ENCODE measurements at regions not wholly inside any gene's neighbourhood (a gene's known extent, or its start where the extent isn't known, plus 50 kb on each side); places are given as distances from the start of the nearest gene placed in this dataset.
"Not testable (repeated sequence)": the region's sequence is repeated elsewhere in the genome, so short reads cannot be mapped to it uniquely, and the experiment has no call there.

DNA sequence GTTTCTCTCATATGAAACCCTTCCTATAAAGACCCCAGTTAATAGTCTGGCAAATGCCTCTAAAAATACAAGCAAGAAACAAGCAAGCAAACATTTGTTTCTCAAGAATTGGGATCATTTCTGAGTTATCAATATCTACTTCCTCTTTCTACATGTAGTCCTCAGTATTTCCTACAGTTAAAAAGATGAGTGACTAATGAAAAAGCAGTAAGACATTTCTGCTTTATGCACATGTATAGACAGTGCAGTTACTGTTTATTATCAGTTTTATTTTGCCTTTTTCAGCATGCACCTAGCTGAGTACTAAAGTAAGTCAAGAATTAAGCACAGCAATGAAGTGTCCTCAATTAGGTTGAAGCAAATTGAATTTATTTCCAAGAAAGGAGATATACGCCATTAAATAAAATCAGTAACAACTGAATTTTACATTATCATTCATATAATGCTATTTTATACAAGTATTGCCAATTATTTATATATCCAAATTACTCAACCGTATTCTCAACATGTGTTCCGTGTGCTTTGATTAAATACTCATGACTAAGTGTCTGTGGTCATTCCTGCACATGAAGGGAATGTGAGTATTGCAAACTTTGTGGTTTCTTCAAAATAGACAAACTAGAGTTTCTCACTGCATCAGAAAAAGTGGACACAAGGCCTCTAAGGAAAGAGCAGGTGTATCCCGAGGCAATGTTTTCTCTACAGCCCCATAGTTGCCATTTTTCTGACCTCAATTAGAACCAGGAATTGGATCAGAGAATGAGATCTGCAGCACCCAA is 159.3 kb upstream of the MARCKS start:
- no peak for DNase-seq

DNA sequence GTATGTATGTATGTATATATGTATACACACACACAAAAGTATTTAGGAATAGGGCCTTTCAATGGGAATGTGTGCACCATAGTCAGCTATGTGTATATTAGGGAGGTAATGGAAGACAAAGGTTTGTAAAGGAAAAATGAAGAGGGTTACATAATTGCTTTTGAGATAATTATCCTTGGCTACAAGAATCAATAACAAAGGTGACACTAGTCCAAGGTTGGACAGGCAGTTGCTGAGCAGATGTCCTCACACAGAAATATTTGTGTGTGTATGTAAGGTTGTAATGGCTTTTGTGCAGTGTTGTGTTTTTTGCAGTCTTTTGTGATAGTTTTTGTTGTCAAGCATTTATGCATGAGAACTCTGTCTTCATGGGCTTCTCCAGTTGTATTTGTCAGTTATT is 157.9 kb upstream of the MARCKS start:
- DNase-seq = no peak

DNA sequence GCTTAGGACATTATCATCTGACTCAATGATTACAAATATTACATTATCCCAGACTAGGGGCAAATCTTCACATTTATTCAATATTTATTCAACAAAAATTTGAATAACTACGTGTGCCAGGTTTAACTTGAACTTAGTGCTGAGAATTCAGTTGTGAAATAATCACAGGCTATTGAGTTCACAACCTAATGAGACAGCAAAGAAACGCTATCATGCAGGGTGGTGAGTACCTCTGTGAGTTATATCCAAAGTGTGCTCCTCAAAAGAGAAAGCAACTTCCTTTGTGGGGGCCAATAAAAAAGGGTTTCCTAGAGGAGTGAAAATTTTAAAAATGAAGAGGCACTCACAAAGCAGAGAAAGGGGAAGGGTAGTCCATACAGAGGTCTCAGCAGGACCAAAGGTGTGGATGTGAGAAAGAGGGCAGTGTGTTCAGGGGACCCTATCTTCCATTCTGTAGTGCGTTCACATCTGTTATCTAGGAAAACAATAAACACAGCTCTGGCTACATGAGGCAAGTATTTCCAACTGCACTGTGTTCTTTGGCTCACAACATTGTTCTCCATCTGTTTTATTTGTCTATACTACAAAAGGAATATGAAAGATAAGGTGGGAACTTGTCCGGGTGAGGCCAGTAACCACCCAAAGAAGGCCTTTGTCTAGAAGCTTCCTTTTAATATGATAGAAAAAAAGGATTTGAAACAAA is 155.4 kb upstream of the MARCKS start:
- DNase-seq = no peak

- no peak for DNase-seq
Measured at GRCh38 chr6:113707194-113707593, 150.0 kb upstream of the MARCKS start.

- DNase-seq = no peak
Measured at GRCh38 chr6:113709936-113710509, 147.1 kb upstream of the MARCKS start.

GRCh38 chr6:113713665-113714064 is 143.5 kb upstream of the MARCKS start:
- no peak for DNase-seq

DNA sequence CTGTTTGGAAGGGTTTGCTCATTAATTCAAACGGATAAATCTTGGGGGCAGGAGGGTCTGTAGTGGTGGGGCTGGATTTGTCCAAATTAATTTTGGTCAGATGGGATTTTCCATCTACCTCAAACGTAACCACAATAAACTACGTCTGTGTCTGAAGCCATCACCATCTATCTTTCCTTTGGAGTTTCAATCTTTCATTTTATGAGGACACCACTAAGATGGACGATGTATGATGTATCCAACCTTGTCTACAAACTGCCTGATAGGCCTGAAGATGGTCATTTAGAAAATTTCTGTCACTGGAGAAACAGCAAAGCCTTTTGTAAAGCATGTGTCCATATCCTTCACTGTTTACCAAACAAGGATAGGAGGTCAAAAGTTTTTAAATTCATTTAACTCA is 138.6 kb upstream of the MARCKS start:
- DNase-seq = no peak

- no peak for DNase-seq
Measured at GRCh38 chr6:113719064-113719463, 138.1 kb upstream of the MARCKS start.

DNA sequence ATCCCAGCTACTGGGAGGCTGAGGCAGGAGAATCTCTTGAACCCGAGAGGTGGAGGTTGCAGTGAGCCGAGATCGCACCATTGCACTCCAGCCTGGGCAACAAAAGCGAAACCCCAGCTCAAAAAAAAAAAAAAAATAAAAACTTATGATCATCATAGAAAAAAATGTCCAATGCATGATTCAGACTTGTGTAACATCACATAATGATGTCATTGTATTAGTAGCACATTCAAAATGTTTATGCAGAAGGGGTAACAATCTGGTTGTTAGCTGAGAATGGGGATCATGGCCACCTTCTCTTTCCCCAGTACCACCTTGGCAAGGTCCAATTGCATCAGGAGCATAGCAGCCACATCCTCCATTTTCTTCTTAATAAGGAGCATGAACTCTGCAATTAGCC is 137.6 kb upstream of the MARCKS start:
- DNase-seq = no peak

- no peak for DNase-seq
Measured at GRCh38 chr6:113723182-113723581, 134.0 kb upstream of the MARCKS start.

DNA sequence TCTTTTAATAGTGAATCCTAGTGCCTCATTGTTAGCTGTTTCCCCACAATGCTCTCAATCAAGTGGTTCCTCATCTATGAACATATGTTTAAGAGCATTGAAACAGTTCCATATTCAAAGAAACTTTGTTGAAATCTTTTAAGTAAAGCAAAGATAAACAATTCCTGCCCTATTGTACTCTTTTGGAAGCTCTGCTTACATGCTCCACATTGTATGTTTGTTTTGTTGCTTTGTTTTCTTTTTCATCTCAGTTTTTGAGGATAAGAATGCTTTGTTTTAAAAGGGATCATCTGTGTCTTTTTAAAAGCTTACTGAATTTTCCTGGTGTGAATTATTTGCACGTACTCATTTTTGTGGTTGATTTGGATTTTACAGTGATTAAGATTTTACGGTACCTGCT is 132.2 kb upstream of the MARCKS start:
- not testable (repeated sequence) for DNase-seq

GRCh38 chr6:113731541-113731940 is 125.6 kb upstream of the MARCKS start:
- DNase-seq = peak in 1 of 2 experiments; percentile 10

- peak; percentile 94 to 98 for DNase-seq
Measured at GRCh38 chr6:113732384-113732966, 124.7 kb upstream of the MARCKS start.

DNA sequence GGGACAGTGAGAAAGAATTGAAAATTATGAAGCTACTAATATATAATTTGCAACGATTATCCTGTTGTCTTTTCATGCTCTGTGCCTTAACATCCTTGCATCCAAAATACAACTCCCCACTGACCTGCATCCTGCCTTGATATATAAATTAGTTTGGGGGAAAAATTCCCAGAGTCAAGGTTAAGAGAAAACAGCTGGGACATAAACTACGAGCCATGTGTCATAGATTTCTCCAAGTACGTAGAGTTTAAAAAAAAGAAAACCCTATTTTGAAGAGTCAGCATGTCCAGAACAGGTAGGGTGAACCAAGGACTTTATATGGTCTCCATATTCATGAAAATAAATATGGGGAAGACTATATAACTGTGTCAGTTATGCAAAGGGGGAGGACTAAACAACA is 123.8 kb upstream of the MARCKS start:
- peak in 1 of 2 experiments; percentile 22 for DNase-seq

DNA sequence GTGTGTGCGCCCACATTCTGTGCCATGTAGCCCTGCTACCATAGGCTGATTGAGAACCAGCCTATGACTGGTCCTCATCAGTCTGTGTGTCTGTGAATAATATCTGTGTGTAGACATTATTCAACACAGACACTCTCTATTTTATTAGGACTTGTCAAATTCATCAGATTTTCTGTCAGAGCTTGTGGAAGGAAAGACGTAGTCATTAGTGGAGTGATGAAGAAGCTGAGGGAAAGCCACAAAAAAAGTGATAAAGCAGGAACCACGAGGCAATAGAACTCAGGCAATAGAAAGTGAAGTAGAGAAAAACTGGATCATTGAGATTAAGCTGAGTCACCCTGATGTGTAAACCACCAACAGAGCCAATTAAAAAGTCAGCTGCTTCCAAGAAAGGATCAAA is 122.2 kb upstream of the MARCKS start:
- no peak for DNase-seq

- no peak for DNase-seq
Measured at GRCh38 chr6:113735491-113735890, 121.7 kb upstream of the MARCKS start.

GRCh38 chr6:113736978-113737377 is 120.2 kb upstream of the MARCKS start:
- no peak for DNase-seq

DNA sequence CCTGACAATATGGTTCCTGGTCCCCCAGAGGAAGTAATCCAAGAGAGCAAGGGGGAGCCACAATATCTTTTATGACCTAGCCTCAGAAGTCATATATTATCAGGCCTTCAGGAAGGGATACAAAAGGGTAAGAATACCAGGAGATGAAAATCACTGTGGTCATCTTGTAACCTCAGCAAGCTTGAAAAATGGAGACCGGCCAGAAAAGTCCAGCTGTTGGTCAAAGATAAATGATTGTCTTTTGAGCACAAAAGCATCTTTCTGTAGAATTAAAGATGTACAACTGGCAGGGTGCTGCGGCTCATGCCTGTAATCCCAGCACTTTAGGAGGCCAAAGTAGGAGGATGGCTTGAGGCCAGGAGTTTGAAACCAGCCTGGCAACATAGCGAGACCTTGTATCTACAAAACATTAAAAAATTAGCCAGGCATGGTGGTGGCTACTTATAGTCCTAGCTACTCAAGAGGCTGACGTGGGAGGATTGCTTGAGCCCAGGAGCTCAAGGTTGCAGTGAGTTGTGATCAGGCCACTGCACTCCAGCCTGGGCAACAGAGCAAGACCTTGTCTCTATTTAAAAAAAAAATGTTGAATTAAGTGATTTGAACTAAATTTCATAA is 118.0 kb upstream of the MARCKS start:
- DNase-seq = no peak

DNA sequence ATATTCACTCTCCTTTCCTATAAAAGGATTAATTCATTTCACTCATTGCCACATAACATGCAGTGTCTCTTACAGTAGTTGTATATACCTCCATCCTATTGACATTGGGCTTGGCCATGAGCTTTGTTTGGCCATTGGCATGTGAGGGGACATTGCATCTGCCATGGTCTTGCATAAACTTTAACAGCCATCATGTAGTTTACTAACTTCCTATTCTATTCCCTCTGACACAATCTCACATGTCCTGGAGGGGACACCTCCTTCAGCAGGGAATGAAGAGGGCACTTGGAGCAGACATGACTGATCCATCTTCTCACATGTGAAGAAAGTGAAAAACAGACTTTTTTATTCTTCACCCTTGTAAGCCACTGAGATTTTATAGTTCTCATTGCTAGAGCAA is 115.5 kb upstream of the MARCKS start:
- no peak for DNase-seq

DNA sequence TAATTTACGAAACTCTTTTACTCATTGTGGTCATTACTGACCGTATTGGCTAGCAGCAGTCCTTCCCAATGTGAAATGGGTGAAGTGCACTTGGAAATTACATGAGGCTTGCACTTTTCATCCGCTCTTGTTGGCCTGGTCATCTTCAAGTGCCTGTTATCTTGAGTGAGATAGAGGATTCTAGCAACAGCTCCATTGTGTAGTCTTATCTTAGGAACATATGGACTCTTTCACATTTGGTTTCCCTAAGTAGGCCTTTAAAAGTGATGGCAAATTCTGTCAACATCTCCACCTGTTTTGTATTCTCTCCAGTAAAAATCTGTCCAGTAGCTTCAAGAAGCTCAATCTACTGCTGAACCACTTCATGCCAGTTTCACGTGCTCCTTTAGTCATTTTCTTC is 114.8 kb upstream of the MARCKS start:
- peak; percentile 28 to 83 for DNase-seq

- DNase-seq = no peak
Measured at GRCh38 chr6:113744861-113745260, 112.3 kb upstream of the MARCKS start.

DNA sequence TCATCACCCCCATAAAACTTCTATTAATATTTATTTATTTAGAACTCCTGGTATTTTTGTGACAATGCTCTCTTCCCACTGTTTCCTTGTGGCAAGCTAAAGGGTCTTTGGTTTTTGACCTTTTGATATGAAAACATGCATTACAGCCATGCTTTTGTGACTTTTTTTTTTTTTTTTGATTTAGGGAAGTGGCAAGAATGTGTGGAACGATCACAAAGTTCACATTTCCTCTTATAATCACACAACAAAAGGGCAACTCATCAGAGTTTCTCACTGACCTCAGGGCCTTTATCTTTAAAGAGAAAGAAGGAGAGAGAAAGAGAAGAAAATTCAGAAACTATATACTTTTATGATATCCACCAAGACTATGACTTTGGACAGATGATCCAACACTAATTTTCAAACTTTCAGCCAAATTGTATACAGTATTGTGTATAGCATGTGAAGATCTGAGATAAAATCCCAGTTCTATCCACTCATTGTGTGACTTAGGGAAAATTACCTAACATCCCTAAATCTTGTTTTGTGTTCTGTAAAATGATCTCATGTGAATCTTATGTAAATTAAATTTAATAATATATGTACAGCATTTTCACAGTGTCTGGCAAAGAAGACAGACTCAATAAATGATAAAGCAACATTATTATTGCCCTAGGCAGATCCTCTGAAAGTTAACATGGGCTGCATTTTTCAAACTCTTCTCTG is 106.8 kb upstream of the MARCKS start:
- no peak for DNase-seq

DNA sequence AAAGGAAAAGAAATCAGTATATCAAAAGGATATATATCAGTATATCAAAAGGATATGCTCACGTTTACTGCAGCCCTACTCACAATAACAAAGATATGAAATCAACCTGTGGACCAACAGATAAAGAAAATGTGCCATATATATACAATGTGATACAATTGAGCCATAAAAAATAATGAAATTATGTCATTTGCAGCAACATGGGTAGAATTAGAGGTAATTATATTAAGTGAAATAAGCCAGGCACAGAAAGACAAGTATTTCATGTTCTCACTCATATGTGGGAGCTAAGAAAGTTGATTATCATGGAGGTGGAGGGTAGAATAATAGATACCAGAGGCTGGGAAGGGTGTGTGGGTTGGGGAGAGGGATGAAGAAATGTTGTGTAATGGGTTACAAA is 102.9 kb upstream of the MARCKS start:
- DNase-seq = no peak
